PFSK-1 (cell line): ENCODE measurements at regions not wholly inside any gene's neighbourhood (a gene's known extent, or its start where the extent isn't known, plus 50 kb on each side); places are given as distances from the start of the nearest gene placed in this dataset.

Source experiments
- POLR2AphosphoS5 ChIP-seq: IDR thresholded peaks from 2 replicates; pipeline ENCODE4 v1.6.1; 2012; ENCODE audit warnings: low read depth, mild to moderate bottlenecking, control low read depth, low read length, moderate library complexity
- TF ChIP-seq, protein P1 (sequence below), 2 experiments: IDR thresholded peaks; 2 replicates each; pipeline versions ENCODE4 v1.6.1 to v1.8.0; 2011 to 2012; ENCODE audit warnings: low read depth in 2 of 2, low read length in 2 of 2, control low read depth in 1 of 2, inconsistent platforms in 1 of 2, mild to moderate bottlenecking in 1 of 2, moderate library complexity in 1 of 2; ENCODE audit not compliant: insufficient read depth in 1 of 2

DNA sequence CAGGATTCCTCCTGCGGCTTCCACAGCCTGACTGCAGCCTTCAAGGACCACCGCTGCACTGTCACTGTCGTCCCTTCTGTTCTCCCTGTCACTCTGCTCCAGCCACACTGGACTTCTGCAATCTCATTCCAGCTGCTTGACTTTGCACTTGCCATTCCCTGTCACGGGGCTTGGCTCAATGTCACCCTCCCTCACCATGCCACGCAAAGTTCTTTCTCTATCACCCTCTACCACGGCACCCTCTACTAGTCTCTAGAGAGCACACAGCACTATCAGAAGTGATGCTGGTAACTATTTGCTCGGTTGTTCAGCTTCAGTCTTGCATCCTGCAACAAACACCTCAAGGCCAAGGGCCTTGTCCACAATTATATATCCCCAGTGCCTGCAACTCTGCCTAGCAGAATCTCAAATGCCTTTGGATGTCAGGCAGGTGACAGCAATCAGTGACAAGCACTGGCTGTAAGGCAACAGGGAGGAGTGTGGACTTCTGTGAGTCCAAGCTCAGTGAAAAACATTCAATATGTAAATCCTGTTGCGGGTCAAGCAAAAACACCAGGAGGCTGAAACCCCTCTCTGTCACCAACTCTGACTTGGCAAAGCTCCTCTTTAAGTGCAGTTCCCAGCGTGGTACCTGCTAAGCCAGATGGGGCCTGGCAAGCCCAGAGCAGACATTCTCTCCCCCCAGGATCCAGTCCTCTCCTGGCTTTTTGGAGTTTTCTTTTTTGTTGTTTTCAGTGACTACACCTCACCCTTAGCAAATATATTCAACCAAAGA, 259.9 kb downstream of the FGFR2 start:
- no peak for TF ChIP-seq POLR2AphosphoS5
- TF ChIP-seq, protein P1, sequence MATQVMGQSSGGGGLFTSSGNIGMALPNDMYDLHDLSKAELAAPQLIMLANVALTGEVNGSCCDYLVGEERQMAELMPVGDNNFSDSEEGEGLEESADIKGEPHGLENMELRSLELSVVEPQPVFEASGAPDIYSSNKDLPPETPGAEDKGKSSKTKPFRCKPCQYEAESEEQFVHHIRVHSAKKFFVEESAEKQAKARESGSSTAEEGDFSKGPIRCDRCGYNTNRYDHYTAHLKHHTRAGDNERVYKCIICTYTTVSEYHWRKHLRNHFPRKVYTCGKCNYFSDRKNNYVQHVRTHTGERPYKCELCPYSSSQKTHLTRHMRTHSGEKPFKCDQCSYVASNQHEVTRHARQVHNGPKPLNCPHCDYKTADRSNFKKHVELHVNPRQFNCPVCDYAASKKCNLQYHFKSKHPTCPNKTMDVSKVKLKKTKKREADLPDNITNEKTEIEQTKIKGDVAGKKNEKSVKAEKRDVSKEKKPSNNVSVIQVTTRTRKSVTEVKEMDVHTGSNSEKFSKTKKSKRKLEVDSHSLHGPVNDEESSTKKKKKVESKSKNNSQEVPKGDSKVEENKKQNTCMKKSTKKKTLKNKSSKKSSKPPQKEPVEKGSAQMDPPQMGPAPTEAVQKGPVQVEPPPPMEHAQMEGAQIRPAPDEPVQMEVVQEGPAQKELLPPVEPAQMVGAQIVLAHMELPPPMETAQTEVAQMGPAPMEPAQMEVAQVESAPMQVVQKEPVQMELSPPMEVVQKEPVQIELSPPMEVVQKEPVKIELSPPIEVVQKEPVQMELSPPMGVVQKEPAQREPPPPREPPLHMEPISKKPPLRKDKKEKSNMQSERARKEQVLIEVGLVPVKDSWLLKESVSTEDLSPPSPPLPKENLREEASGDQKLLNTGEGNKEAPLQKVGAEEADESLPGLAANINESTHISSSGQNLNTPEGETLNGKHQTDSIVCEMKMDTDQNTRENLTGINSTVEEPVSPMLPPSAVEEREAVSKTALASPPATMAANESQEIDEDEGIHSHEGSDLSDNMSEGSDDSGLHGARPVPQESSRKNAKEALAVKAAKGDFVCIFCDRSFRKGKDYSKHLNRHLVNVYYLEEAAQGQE (IDR thresholded peaks at IDR 0.05; ENCODE audit: insufficient read depth in 1 of 2, low read depth in 2 of 2, low read length in 2 of 2) = no peak
